Type B pancreatic cell (in vitro differentiated cells): ENCODE measurements at regions not wholly inside any gene's neighbourhood (a gene's known extent, or its start where the extent isn't known, plus 50 kb on each side); places are given as distances from the start of the nearest gene placed in this dataset.

Source experiments
- DNase-seq: peaks from one replicate; pipeline ENCODE4 v3.0.0; 2021; ENCODE audit warnings: mixed read lengths; ENCODE audit not compliant: unreplicated experiment; ENCODE audit errors: extremely low spot score
- H3K27ac Mint-ChIP-seq: 2 replicates; pipeline ENCODE4 v1.8.0; 2021; ENCODE audit warnings: mild to moderate bottlenecking, mixed read lengths
- H3K27me3 Mint-ChIP-seq: 2 replicates; pipeline ENCODE4 v1.8.0; 2021; ENCODE audit warnings: mixed read lengths
- H3K36me3 Mint-ChIP-seq: 2 replicates; pipeline ENCODE4 v1.8.0; 2021; ENCODE audit warnings: mixed read lengths
- H3K4me1 Mint-ChIP-seq: one replicate; pipeline ENCODE4 v1.8.0; 2021; ENCODE audit warnings: mixed read lengths; ENCODE audit not compliant: unreplicated experiment
- H3K4me3 Mint-ChIP-seq: 2 replicates; pipeline ENCODE4 v1.8.0; 2021; ENCODE audit warnings: mild to moderate bottlenecking, mixed read lengths
- H3K9me3 Mint-ChIP-seq: 2 replicates; pipeline ENCODE4 v1.8.0; 2021; ENCODE audit warnings: mixed read lengths
- CTCF ChIP-seq: fragments of 200-600 bp; sonication (generic); conservative IDR thresholded peaks from 2 replicates; pipeline ENCODE4 v1.5.0; 2021; ENCODE audit warnings: antibody characterized with exemption, mild to moderate bottlenecking

- H3K4me1 Mint-ChIP-seq = no peaks in the 10 kb centered on the region
- DNase-seq = no peak
- no peaks in the 10 kb centered on the region for H3K9me3 Mint-ChIP-seq
- TF ChIP-seq CTCF = no peak
- H3K36me3 Mint-ChIP-seq = no peaks in the 10 kb centered on the region
- no peak overlapping the region for H3K27ac Mint-ChIP-seq
- peaks cover 2% of the 10 kb centered on the region for H3K27me3 Mint-ChIP-seq
- H3K4me3 Mint-ChIP-seq = no peak overlapping the region
These were observed 283.4 kb downstream of the TTLL7 start for GRCh38 chr1:83715550-83715949.

- no peaks in the 10 kb centered on the region for H3K9me3 Mint-ChIP-seq
- no peak overlapping the region for H3K4me3 Mint-ChIP-seq
- no peaks in the 10 kb centered on the region for H3K36me3 Mint-ChIP-seq
- no peak overlapping the region for H3K27ac Mint-ChIP-seq
- no peak for TF ChIP-seq CTCF
- H3K27me3 Mint-ChIP-seq = no peaks in the 10 kb centered on the region
- DNase-seq = no peak
- H3K4me1 Mint-ChIP-seq = no peaks in the 10 kb centered on the region
These were observed 289.3 kb downstream of the TTLL7 start for GRCh38 chr1:83709662-83710061.

GRCh38 chr1:83706354-83706938, 292.5 kb downstream of the TTLL7 start:
- TF ChIP-seq CTCF = no peak
- Mint-ChIP-seq H3K36me3 (no peaks in the 10 kb centered on the region), H3K4me1 (no peaks in the 10 kb centered on the region), H3K27me3 (peaks cover 4% of the 10 kb centered on the region), H3K9me3 (no peaks in the 10 kb centered on the region), H3K27ac (no peak overlapping the region), H3K4me3 (no peak overlapping the region)
- DNase-seq = no peak

- Mint-ChIP-seq H3K9me3 (no peaks in the 10 kb centered on the region), H3K27me3 (peaks cover 4% of the 10 kb centered on the region), H3K4me3 (no peak overlapping the region), H3K36me3 (no peaks in the 10 kb centered on the region), H3K27ac (no peak overlapping the region), H3K4me1 (no peaks in the 10 kb centered on the region)
- no peak for DNase-seq
- no peak for TF ChIP-seq CTCF
These were observed 293.8 kb downstream of the TTLL7 start for GRCh38 chr1:83705091-83705490.

- Mint-ChIP-seq H3K27ac (no peak overlapping the region), H3K9me3 (no peaks in the 10 kb centered on the region), H3K36me3 (no peaks in the 10 kb centered on the region), H3K4me1 (no peaks in the 10 kb centered on the region), H3K4me3 (no peak overlapping the region), H3K27me3 (peaks cover 6% of the 10 kb centered on the region)
- TF ChIP-seq CTCF = peak; percentile 55
- DNase-seq = no peak
These were observed 294.6 kb downstream of the TTLL7 start for GRCh38 chr1:83704350-83704749.

GRCh38 chr1:83702356-83702755, 296.6 kb downstream of the TTLL7 start:
- no peak for TF ChIP-seq CTCF
- H3K9me3 Mint-ChIP-seq = no peaks in the 10 kb centered on the region
- H3K27ac Mint-ChIP-seq = no peak overlapping the region
- H3K4me1 Mint-ChIP-seq = peaks cover 2% of the 10 kb centered on the region
- H3K4me3 Mint-ChIP-seq = no peak overlapping the region
- no peaks in the 10 kb centered on the region for H3K36me3 Mint-ChIP-seq
- H3K27me3 Mint-ChIP-seq = peaks cover 19% of the 10 kb centered on the region
- DNase-seq = no peak
